ENCODE measurements at regions not wholly inside any gene's neighbourhood (a gene's known extent, or its start where the extent isn't known, plus 50 kb on each side); places are given as distances from the start of the nearest gene placed in this dataset.

GRCh38 chr7:127513311-127513710, 72.1 kb downstream of the GCC1 start:
- no peak for FAIRE-seq
- Histone ChIP-seq H3K18ac (ENCODE audit: extremely low read depth, low read length) (no peak overlapping the region), H4K5ac (ENCODE audit: insufficient read length, low read depth, low read length) (no peak overlapping the region), H3K4ac (replicated peaks; ENCODE audit: insufficient read length, low read depth, low read length) (no peak overlapping the region), H2BK120ac (replicated peaks; ENCODE audit: low read depth, low read length) (no peak overlapping the region), H3K4me1 (replicated peaks in 1 of 4; ENCODE audit: control insufficient read depth in 3 of 4, insufficient read depth in 4 of 4, low read length in 3 of 4) (no peaks in the 10 kb centered on the region; a peak in 1 of 7 replicates), H2BK5ac (ENCODE audit: low read depth, low read length) (no peak overlapping the region), H2AK5ac (ENCODE audit: low read depth, low read length) (no peak overlapping the region), H2BK20ac (ENCODE audit: low read length) (no peak overlapping the region), H3K27me3 (replicated peaks in 1 of 4; ENCODE audit: control insufficient read depth in 3 of 4, extremely low read depth in 1 of 4, insufficient read depth in 3 of 4, low read length in 3 of 4) (no peaks in the 10 kb centered on the region; a peak in 3 of 7 replicates), H3K36me3 (ENCODE audit: control insufficient read depth in 2 of 4, insufficient read depth in 4 of 4, low read length in 3 of 4) (no peaks in the 10 kb centered on the region), H4K8ac (ENCODE audit: extremely low read depth, insufficient read depth, low read length) (no peak overlapping the region), H3K79me2 (ENCODE audit: control insufficient read depth in 1 of 2, insufficient read depth in 2 of 2, low read length in 2 of 2) (no peaks in the 10 kb centered on the region), H3K9me3 (ENCODE audit: insufficient read depth in 2 of 2, low read depth in 1 of 2, low read length in 1 of 2) (no peaks in the 10 kb centered on the region), H3K23me2 (ENCODE audit: low read depth, low read length) (no peaks in the 10 kb centered on the region), H2AFZ (ENCODE audit: low read length) (no peak overlapping the region), H4K20me1 (replicated peaks in 1 of 2; ENCODE audit: control insufficient read depth in 1 of 2, insufficient read depth in 2 of 2, low read length in 2 of 2) (no peaks in the 10 kb centered on the region), H3K14ac (ENCODE audit: insufficient read length) (no peak overlapping the region), H3K27ac (ENCODE audit: low read depth, low read length) (no peak overlapping the region), H3K4me3 (ENCODE audit: extremely low read depth in 1 of 4, insufficient read depth in 2 of 4, low read depth in 3 of 4, low read length in 4 of 4) (no peak overlapping the region), H3K56ac (replicated peaks; ENCODE audit: insufficient read length, low read depth, low read length) (no peak overlapping the region), H3K23ac (ENCODE audit: insufficient read length) (no peak overlapping the region), H2BK12ac (ENCODE audit: low read depth, low read length) (no peak overlapping the region), H4K91ac (replicated peaks; ENCODE audit: insufficient read length, low read length) (no peak overlapping the region), H3K4me2 (ENCODE audit: insufficient read depth in 1 of 2, low read depth in 2 of 2, low read length in 2 of 2) (no peak overlapping the region), H3K9ac (replicated peaks in 1 of 4; ENCODE audit: extremely low read depth in 1 of 4, low read depth in 3 of 4, low read length in 3 of 4) (no peak overlapping the region), H3K79me1 (ENCODE audit: low read depth, low read length) (no peaks in the 10 kb centered on the region), H2BK15ac (ENCODE audit: low read length) (no peak overlapping the region)
- 92% methylated on average over 11 of the region's 11 CpGs; no CpG with 5 or more reads in 1 of the 2 experiments for WGBS, 2 experiments (ENCODE audit: extremely low coverage in 1 of 2, insufficient coverage in 1 of 2, insufficient read length in 1 of 2, insufficient replicate concordance in 2 of 2, low coverage in 1 of 2, low lambda C conversion rate in 2 of 2, missing lambda C conversion rate in 1 of 2)
- no peak for DNase-seq (ENCODE audit: low read depth in 1 of 2, low spot score in 2 of 2)
- ChIA-PET CTCF (ENCODE audit: partially characterized antibody) (interaction anchor here (0.6 to 2.4 kb wide), 9 partner anchors 8 to 143 kb away, joined by 3 to 14 read pairs (median 5); no protein-coding TSS in a partner anchor), POLR2A (ENCODE audit: partially characterized antibody) (no interaction called here)
- no peak for TF ChIP-seq SIN3A (conservative IDR thresholded peaks at IDR 0.05 in 1 of 2, IDR thresholded peaks at IDR 0.05 in 1 of 2; ENCODE audit: low read depth in 1 of 2, low read length in 2 of 2)
- TF ChIP-seq EGR1 (IDR thresholded peaks at IDR 0.05; ENCODE audit: borderline replicate concordance, low read depth, low read length), result no peak
